ENCODE measurements at regions not wholly inside any gene's neighbourhood (a gene's known extent, or its start where the extent isn't known, plus 50 kb on each side); places are given as distances from the start of the nearest gene placed in this dataset.

DNA sequence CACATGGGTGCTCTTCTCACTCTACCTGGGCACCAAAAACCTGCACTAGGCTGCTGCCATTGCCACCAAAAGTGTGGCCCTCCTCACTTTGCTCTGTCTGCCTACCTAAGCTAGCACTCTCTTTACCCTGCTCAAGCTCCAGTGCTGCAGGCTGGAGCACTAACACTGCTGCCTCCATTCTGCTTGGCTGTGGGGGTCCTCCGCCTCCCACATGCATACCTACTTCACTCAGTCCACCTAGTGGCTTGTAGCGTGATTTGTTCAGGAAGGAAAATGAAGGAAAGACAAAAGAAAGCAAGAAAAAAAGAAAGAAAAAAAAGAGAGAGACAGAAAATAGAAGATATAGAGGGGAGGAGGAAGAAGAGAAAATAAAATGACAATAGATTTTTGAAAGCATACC, 1339.4 kb upstream of the CHAC2 start:
- TF ChIP-seq CTCF (IDR thresholded peaks at IDR 0.05), result no peak
- TF ChIP-seq EP300 (IDR thresholded peaks at IDR 0.05), result no peak
- TF ChIP-seq POLR2AphosphoS5 (IDR thresholded peaks at IDR 0.05), result no peak
- no peak for TF ChIP-seq POLR2A (IDR thresholded peaks at IDR 0.05)

Measured in sigmoid colon (tissue), 4 donors.